Caco-2 (cell line): ENCODE measurements at regions not wholly inside any gene's neighbourhood (a gene's known extent, or its start where the extent isn't known, plus 50 kb on each side); places are given as distances from the start of the nearest gene placed in this dataset.
"Not testable (repeated sequence)": the region's sequence is repeated elsewhere in the genome, so short reads cannot be mapped to it uniquely, and the experiment has no call there.

Source experiments
- BruUV-seq: library from RNA; stranded (reverse); fragments of 400-500 nt; replicated peaks from 2 replicates; lab custom pipeline; 2021; lab: Mats Ljungman, UMichigan
- CTCF ChIA-PET: fragments of 300-600 bp; sonication (Branson Sonifier 250); formaldehyde crosslinking; loops from one replicate; lab custom pipeline; 2022; ENCODE audit warnings: antibody characterized with exemption; lab: Charles Lee
- POLR2A ChIA-PET: fragments of 300-600 bp; sonication (Branson Sonifier 250); formaldehyde crosslinking; loops from one replicate; lab custom pipeline; 2022; ENCODE audit warnings: antibody characterized with exemption; lab: Charles Lee
- DNase-seq, 2 experiments: peaks; one replicate each; pipeline versions ENCODE4 v3.0.0 to v3.0.0-alpha.2; 2020 to 2022
- H3K27me3 ChIP-seq: replicated peaks from 2 replicates; pipeline ENCODE4 v1.6.0; 2011; ENCODE audit warnings: low read length; ENCODE audit not compliant: control insufficient read depth, insufficient read depth
- H3K36me3 ChIP-seq: 2 replicates; pipeline ENCODE4 v1.5.1; 2011; ENCODE audit warnings: low read length; ENCODE audit not compliant: control insufficient read depth, insufficient read depth
- H3K4me1 ChIP-seq: fragments of 250-450 bp; sonication (Bioruptor Pico); 2 replicates; pipeline ENCODE4 v1.5.1; 2020; ENCODE audit warnings: mild to moderate bottlenecking
- H3K4me3 ChIP-seq: 2 replicates; pipeline ENCODE4 v1.5.1; 2011; ENCODE audit warnings: low read depth, mild to moderate bottlenecking, control low read depth, low read length
- H3K9me3 ChIP-seq: fragments of 250-450 bp; sonication (Bioruptor Pico); 2 replicates; pipeline ENCODE4 v1.5.1; 2020; ENCODE audit warnings: mild to moderate bottlenecking, moderate library complexity
- H3K27ac Mint-ChIP-seq: one replicate; pipeline ENCODE4 v1.8.0; 2022; ENCODE audit warnings: mixed read lengths; ENCODE audit not compliant: unreplicated experiment
- H3K27me3 Mint-ChIP-seq: one replicate; pipeline ENCODE4 v1.8.0; 2022; ENCODE audit warnings: mixed read lengths; ENCODE audit not compliant: insufficient read depth, unreplicated experiment
- H3K36me3 Mint-ChIP-seq: one replicate; pipeline ENCODE4 v1.8.0; 2022; ENCODE audit warnings: mild to moderate bottlenecking, mixed read lengths; ENCODE audit not compliant: insufficient read depth, unreplicated experiment
- H3K4me1 Mint-ChIP-seq: one replicate; pipeline ENCODE4 v1.8.0; 2022; ENCODE audit warnings: low read depth, mixed read lengths; ENCODE audit not compliant: unreplicated experiment
- H3K4me3 Mint-ChIP-seq: one replicate; pipeline ENCODE4 v1.8.0; 2022; ENCODE audit warnings: mild to moderate bottlenecking, moderate library complexity, mixed read lengths; ENCODE audit not compliant: unreplicated experiment
- H3K9me3 Mint-ChIP-seq: one replicate; pipeline ENCODE4 v1.8.0; 2022; ENCODE audit warnings: mixed read lengths; ENCODE audit not compliant: unreplicated experiment
- CTCF ChIP-seq, 2 experiments: fragments of 200-600 bp in 1 of 2; IDR thresholded peaks; 1 replicate in 1 of 2; 2 replicates in 1 of 2; pipeline versions ENCODE4 v1.5.1 to v1.8.0; 2011 to 2022; ENCODE audit warnings: antibody characterized with exemption in 1 of 2, control low read depth in 1 of 2, inconsistent platforms in 1 of 2, low read depth in 1 of 2, low read length in 1 of 2, mild to moderate bottlenecking in 1 of 2, moderate library complexity in 1 of 2; ENCODE audit not compliant: insufficient read depth in 1 of 2, severe bottlenecking in 1 of 2, unreplicated experiment in 1 of 2
- intact Hi-C: fragments of 100-400 bp; cut with micrococcal nuclease; formaldehyde crosslinking; loops from one replicate; pipeline ENCODE4 v1.10.0; 2022; ENCODE audit not compliant: unreplicated experiment

DNA sequence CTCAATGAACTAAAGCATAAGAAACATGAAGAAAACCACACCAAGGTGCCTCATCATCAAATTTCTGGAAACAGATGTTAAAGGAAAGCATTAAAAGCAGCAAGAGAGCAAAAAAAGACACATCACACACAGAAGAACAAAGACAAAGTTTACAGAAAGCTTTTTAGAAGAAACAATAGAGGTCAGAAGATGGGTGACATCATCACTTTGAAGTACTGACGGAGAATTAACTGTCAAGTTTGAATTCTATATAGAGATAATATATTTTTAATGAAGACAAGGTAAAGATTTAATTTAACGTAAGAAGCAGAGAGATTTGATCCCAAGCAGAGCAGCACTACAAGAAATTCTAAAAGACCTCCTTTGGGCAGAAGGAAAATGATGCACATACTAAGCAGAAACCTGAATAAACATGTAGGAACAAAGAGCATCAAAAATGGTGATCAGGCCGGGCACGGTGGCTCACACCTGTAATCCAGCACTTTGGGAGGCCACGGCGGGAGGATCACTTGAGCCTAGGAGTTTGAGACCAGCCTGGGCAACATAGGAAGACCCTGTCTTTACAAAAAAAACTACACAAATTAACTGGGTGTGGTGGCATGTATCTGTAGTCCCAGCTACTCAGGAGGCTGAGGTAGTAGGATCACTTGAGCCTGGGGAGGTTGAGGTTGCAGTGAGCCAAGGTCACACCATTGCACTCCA, 63.3 kb upstream of the RTL6 start:
- H3K27me3 ChIP-seq = no peaks in the 10 kb centered on the region
- CTCF ChIA-PET = no interaction called here
- Mint-ChIP-seq H3K36me3 (no peaks in the 10 kb centered on the region), H3K27ac (no peak overlapping the region), H3K9me3 (peaks cover 9% of the 10 kb centered on the region), H3K4me3 (no peak overlapping the region), H3K4me1 (no peaks in the 10 kb centered on the region), H3K27me3 (peaks cover 31% of the 10 kb centered on the region)
- no peak overlapping the region for H3K4me3 ChIP-seq
- no peaks in the 10 kb centered on the region for H3K4me1 ChIP-seq
- no TSS peak for BruUV-seq
- no peaks in the 10 kb centered on the region; the same call in 1 of the 2 replicates for H3K9me3 ChIP-seq
- no peaks in the 10 kb centered on the region for H3K36me3 ChIP-seq
- intact Hi-C loops = no loop called here
- no peak for DNase-seq
- no peak for TF ChIP-seq CTCF (IDR thresholded peaks at IDR 0.05; ENCODE audit: insufficient read depth in 1 of 2, low read depth in 1 of 2, low read length in 1 of 2, severe bottlenecking in 1 of 2, unreplicated experiment in 1 of 2)
- POLR2A ChIA-PET = no interaction called here

- H3K27ac Mint-ChIP-seq, H3K9me3 Mint-ChIP-seq, POLR2A ChIA-PET, BruUV-seq, H3K4me3 Mint-ChIP-seq, CTCF ChIA-PET, intact Hi-C loops, H3K36me3 Mint-ChIP-seq, H3K9me3 ChIP-seq, H3K27me3 ChIP-seq, DNase-seq, H3K4me3 ChIP-seq, H3K36me3 ChIP-seq, H3K4me1 Mint-ChIP-seq, H3K4me1 ChIP-seq: not testable (repeated sequence)
- H3K27me3 Mint-ChIP-seq = peaks cover 32% of the 10 kb centered on the region
Measured at GRCh38 chr22:44558671-44559070, 60.6 kb upstream of the RTL6 start.

- intact Hi-C loops, H3K4me1 Mint-ChIP-seq, H3K27ac Mint-ChIP-seq, DNase-seq, H3K4me3 ChIP-seq, BruUV-seq, H3K9me3 ChIP-seq, POLR2A ChIA-PET, CTCF ChIA-PET, H3K9me3 Mint-ChIP-seq, H3K36me3 Mint-ChIP-seq, H3K36me3 ChIP-seq, H3K4me1 ChIP-seq, H3K27me3 ChIP-seq, H3K4me3 Mint-ChIP-seq: not testable (repeated sequence)
- H3K27me3 Mint-ChIP-seq = peaks cover 29% of the 10 kb centered on the region
Measured at GRCh38 chr22:44557872-44558271, 59.8 kb upstream of the RTL6 start.

DNA sequence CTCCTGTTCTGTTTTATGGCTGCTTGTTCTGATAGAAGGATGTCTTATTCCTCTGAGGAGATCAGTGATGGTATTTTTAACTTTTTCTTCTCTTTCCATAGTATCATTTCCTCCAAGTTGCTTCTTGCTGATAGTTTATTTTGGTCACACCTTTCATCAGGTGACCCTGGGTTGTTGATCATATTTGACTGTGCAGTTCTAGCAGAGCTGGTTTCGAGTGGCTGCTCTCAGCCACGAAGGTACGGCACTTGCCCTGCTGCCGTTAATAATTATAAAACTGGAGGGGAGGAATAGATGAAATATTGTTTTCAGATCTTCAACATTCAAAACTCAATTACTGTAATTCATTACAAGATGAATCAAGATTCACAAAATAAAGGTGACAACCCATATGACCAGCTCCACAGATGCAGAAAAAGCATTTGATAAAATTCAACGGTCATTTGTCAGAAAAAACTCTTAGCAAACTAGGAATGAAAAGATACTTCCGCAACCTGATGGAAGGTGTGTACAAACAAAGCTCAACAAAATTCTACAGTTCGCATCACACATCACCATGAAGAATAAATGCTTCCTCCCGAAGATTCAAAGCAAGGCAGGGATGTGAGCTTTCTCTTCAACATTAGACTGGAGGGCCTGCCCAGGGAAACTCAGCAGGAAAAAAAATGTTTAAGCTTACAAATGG, 59.2 kb upstream of the RTL6 start:
- Mint-ChIP-seq H3K4me1 (no peaks in the 10 kb centered on the region), H3K27ac (no peak overlapping the region), H3K27me3 (peaks cover 29% of the 10 kb centered on the region), H3K36me3 (no peaks in the 10 kb centered on the region), H3K4me3 (no peak overlapping the region), H3K9me3 (peaks cover 9% of the 10 kb centered on the region)
- no peaks in the 10 kb centered on the region; the same call in 1 of the 2 replicates for H3K9me3 ChIP-seq
- no peaks in the 10 kb centered on the region for H3K27me3 ChIP-seq
- no peak for TF ChIP-seq CTCF (IDR thresholded peaks at IDR 0.05; ENCODE audit: insufficient read depth in 1 of 2, low read depth in 1 of 2, low read length in 1 of 2, severe bottlenecking in 1 of 2, unreplicated experiment in 1 of 2)
- no peaks in the 10 kb centered on the region for H3K4me1 ChIP-seq
- BruUV-seq = no TSS peak
- ChIA-PET POLR2A (no interaction called here), CTCF (interaction anchor here (0.6 kb wide), 1 partner anchor 19 kb away, joined by 7 read pairs; no protein-coding TSS in a partner anchor)
- DNase-seq = no peak
- H3K36me3 ChIP-seq = no peaks in the 10 kb centered on the region
- no peak overlapping the region for H3K4me3 ChIP-seq
- intact Hi-C loops = no loop called here
